Cardiac fibroblast (primary cell): ENCODE measurements at regions not wholly inside any gene's neighbourhood (a gene's known extent, or its start where the extent isn't known, plus 50 kb on each side); places are given as distances from the start of the nearest gene placed in this dataset.

Source experiments
- DNase-seq, 2 donors: peaks; one replicate each; pipeline versions ENCODE4 v3.0.0 to v3.0.0-alpha.2; 2010; ENCODE audit warnings: low read depth in 2 of 2
- H3K4me3 ChIP-seq, 2 donors: replicated peaks in 1 of 2; 1 replicate in 1 of 2; 2 replicates in 1 of 2; pipeline ENCODE4 v1.5.1; 2011; ENCODE audit warnings: low read depth in 2 of 2, low read length in 2 of 2, mild to moderate bottlenecking in 2 of 2, moderate library complexity in 1 of 2
- CTCF ChIP-seq: IDR thresholded peaks from one replicate; pipeline ENCODE4 v1.5.1; 2011; ENCODE audit warnings: low read depth, mild to moderate bottlenecking, low read length, inconsistent platforms

GRCh38 chr18:45228796-45229388, 386.4 kb upstream of the SLC14A2 start:
- H3K4me3 ChIP-seq = no peak overlapping the region
- no peak for DNase-seq
- TF ChIP-seq CTCF = no peak

- TF ChIP-seq CTCF = no peak
- DNase-seq = no peak
- no peak overlapping the region for H3K4me3 ChIP-seq
These were observed 383.7 kb upstream of the SLC14A2 start for GRCh38 chr18:45231617-45232016.

- no peak for DNase-seq
- no peak overlapping the region for H3K4me3 ChIP-seq
- TF ChIP-seq CTCF = no peak
These were observed 383.2 kb upstream of the SLC14A2 start for GRCh38 chr18:45232061-45232460.

GRCh38 chr18:45236676-45237075, 378.6 kb upstream of the SLC14A2 start:
- no peak for TF ChIP-seq CTCF
- no peak for DNase-seq
- no peak overlapping the region for H3K4me3 ChIP-seq

- H3K4me3 ChIP-seq = no peak overlapping the region
- no peak for DNase-seq
- TF ChIP-seq CTCF = no peak
These were observed 377.8 kb upstream of the SLC14A2 start for GRCh38 chr18:45237343-45238098.

GRCh38 chr18:45241271-45241670, 374.0 kb upstream of the SLC14A2 start:
- TF ChIP-seq CTCF = no peak
- H3K4me3 ChIP-seq = no peak overlapping the region
- no peak for DNase-seq
